ENCODE measurements at regions not wholly inside any gene's neighbourhood (a gene's known extent, or its start where the extent isn't known, plus 50 kb on each side); places are given as distances from the start of the nearest gene placed in this dataset.

DNA sequence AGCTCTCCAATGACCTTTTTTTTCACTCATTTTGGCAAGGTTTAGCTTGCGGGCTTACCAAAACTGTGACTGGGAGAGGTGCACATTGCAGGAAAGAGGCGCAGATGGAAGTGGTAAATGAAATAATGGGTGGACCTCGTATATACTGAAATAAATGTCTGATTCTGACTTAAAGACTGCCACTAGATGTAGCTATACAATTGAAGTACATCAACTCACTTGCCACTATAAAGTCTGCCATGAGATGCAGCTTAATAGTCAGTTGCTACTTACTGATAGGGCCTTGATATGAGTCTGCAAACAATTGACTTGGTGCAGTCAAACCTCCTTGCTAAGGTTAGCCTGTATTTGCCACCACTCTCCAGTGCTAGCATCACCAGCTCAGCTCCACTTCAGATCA is 525.9 kb upstream of the MBL2 start:
- Histone ChIP-seq H2BK120ac (ENCODE audit: low read depth, low read length) (no peak overlapping the region), H3K4ac (ENCODE audit: low read depth in 1 of 2, low read length in 2 of 2) (no peak overlapping the region), H3K18ac (ENCODE audit: low read depth in 1 of 2, low read length in 2 of 2) (no peak overlapping the region), H2BK15ac (ENCODE audit: low read depth, poor library complexity, severe bottlenecking) (no peak overlapping the region), H2BK5ac (ENCODE audit: low read depth, low read length, poor library complexity, severe bottlenecking) (no peak overlapping the region), H3K4me1 (ENCODE audit: control insufficient read depth, insufficient read depth, low read depth, low read length) (no peaks in the 10 kb centered on the region), H4K91ac (ENCODE audit: low read length) (no peak overlapping the region), H3K79me1 (replicated peaks; ENCODE audit: low read length, poor library complexity, severe bottlenecking) (no peaks in the 10 kb centered on the region), H3K9ac (ENCODE audit: low read length) (no peak overlapping the region), H2AK5ac (ENCODE audit: low read length, severe bottlenecking) (no peak overlapping the region), H3K14ac (ENCODE audit: low read length in 2 of 2) (no peak overlapping the region), H2BK12ac (ENCODE audit: low read length in 2 of 2) (no peak overlapping the region), H3K23ac (ENCODE audit: low read length in 2 of 2) (no peak overlapping the region), H3K36me3 (ENCODE audit: control insufficient read depth in 1 of 2, insufficient read depth in 2 of 2, low read depth in 1 of 2, low read length in 2 of 2) (no peaks in the 10 kb centered on the region), H3K27me3 (ENCODE audit: control insufficient read depth in 1 of 2, insufficient read depth in 1 of 2, low read length in 2 of 2) (no peaks in the 10 kb centered on the region), H2AFZ (ENCODE audit: low read depth, low read length) (no peak overlapping the region), H3K27ac (ENCODE audit: low read length, poor library complexity, severe bottlenecking) (no peak overlapping the region), H4K8ac (ENCODE audit: low read length) (no peak overlapping the region), H3K4me2 (ENCODE audit: low read length, poor library complexity, severe bottlenecking) (no peak overlapping the region), H3K9me3 (ENCODE audit: control insufficient read depth, low read length) (no peaks in the 10 kb centered on the region), H3K4me3 (ENCODE audit: insufficient read depth in 1 of 2, low read depth in 1 of 2, low read length in 2 of 2) (no peak overlapping the region)
- no CpG with 5 or more reads among the region's 3 CpGs for WGBS
- no peak for DNase-seq

DNA sequence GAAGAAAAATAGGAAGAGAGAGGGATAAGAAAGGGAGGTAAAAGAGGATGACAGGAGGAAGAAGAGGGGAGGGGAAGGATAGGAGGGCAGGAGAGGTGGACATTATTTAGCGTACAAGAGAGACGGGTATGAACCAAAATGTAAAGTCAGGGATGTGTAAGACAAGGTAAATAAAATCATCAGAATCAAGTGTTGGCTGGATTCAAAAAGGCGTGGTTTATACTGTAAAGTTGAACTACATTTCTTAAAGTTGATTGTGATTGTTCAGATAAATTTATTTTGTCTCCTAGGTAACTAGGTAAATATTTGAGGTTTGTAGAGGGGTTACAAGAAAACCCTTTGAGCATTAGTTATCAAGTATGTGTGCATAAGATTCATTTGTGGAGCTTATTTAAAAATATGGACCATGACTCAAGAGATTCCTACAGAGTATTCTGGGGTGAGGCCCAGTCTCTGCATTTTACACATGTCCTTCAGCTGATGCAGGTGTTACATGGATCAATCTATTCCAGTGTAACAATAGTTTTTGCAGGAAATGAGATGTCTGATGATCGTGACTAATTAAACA is 512.1 kb upstream of the MBL2 start:
- no peak for DNase-seq
- no peaks in the 10 kb centered on the region for H3K79me1 ChIP-seq (replicated peaks; ENCODE audit: low read length, poor library complexity, severe bottlenecking)
- H2AK5ac ChIP-seq (ENCODE audit: low read length, severe bottlenecking) = no peak overlapping the region
- H4K91ac ChIP-seq (ENCODE audit: low read length) = no peak overlapping the region
- no peaks in the 10 kb centered on the region for H3K27me3 ChIP-seq (ENCODE audit: control insufficient read depth in 1 of 2, insufficient read depth in 1 of 2, low read length in 2 of 2)
- no peaks in the 10 kb centered on the region for H3K36me3 ChIP-seq (ENCODE audit: control insufficient read depth in 1 of 2, insufficient read depth in 2 of 2, low read depth in 1 of 2, low read length in 2 of 2)
- H2BK120ac ChIP-seq (ENCODE audit: low read depth, low read length) = no peak overlapping the region
- H3K9me3 ChIP-seq (ENCODE audit: control insufficient read depth, low read length) = no peaks in the 10 kb centered on the region
- no peak overlapping the region for H3K9ac ChIP-seq (ENCODE audit: low read length)
- no peak overlapping the region for H3K4ac ChIP-seq (ENCODE audit: low read depth in 1 of 2, low read length in 2 of 2)
- no peak overlapping the region for H2BK15ac ChIP-seq (ENCODE audit: low read depth, poor library complexity, severe bottlenecking)
- no peak overlapping the region for H3K18ac ChIP-seq (ENCODE audit: low read depth in 1 of 2, low read length in 2 of 2)
- no peak overlapping the region for H4K8ac ChIP-seq (ENCODE audit: low read length)
- H2BK5ac ChIP-seq (ENCODE audit: low read depth, low read length, poor library complexity, severe bottlenecking) = no peak overlapping the region
- H3K4me3 ChIP-seq (ENCODE audit: insufficient read depth in 1 of 2, low read depth in 1 of 2, low read length in 2 of 2) = no peak overlapping the region
- no peak overlapping the region for H2AFZ ChIP-seq (ENCODE audit: low read depth, low read length)
- H3K14ac ChIP-seq (ENCODE audit: low read length in 2 of 2) = no peak overlapping the region
- no peak overlapping the region for H2BK12ac ChIP-seq (ENCODE audit: low read length in 2 of 2)
- H3K27ac ChIP-seq (ENCODE audit: low read length, poor library complexity, severe bottlenecking) = no peak overlapping the region
- H3K4me1 ChIP-seq (ENCODE audit: control insufficient read depth, insufficient read depth, low read depth, low read length) = no peaks in the 10 kb centered on the region
- 93% methylated on average over 3 of the region's 4 CpGs for WGBS
- H3K4me2 ChIP-seq (ENCODE audit: low read length, poor library complexity, severe bottlenecking) = no peak overlapping the region
- H3K23ac ChIP-seq (ENCODE audit: low read length in 2 of 2) = no peak overlapping the region

DNA sequence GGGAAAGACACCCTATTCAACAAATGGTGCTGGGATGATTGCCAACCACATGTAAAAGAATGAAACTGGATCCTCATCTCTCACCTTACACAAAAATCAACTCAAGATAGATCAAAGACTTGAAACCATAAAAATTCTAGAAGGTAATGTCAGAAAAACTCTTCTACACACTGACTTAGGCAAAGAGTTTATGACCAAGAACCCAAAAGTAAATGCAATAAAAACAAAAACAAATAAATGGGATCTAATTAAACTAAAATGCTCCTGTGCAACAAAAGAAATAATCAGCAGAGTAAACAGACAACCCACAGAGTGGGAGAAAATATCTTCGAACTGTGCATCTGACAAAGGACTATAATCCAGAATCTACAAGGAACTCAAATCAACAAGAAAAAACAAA is 504.2 kb upstream of the MBL2 start:
- no peak overlapping the region for H2BK5ac ChIP-seq (ENCODE audit: low read depth, low read length, poor library complexity, severe bottlenecking)
- no peak overlapping the region for H2BK120ac ChIP-seq (ENCODE audit: low read depth, low read length)
- H3K18ac ChIP-seq (ENCODE audit: low read depth in 1 of 2, low read length in 2 of 2) = no peak overlapping the region
- H3K79me1 ChIP-seq (replicated peaks; ENCODE audit: low read length, poor library complexity, severe bottlenecking) = no peaks in the 10 kb centered on the region
- no peak overlapping the region for H3K4me3 ChIP-seq (ENCODE audit: insufficient read depth in 1 of 2, low read depth in 1 of 2, low read length in 2 of 2)
- H3K14ac ChIP-seq (ENCODE audit: low read length in 2 of 2) = no peak overlapping the region
- no peak overlapping the region for H4K8ac ChIP-seq (ENCODE audit: low read length)
- DNase-seq = no peak
- H3K4ac ChIP-seq (ENCODE audit: low read depth in 1 of 2, low read length in 2 of 2) = no peak overlapping the region
- H3K36me3 ChIP-seq (ENCODE audit: control insufficient read depth in 1 of 2, insufficient read depth in 2 of 2, low read depth in 1 of 2, low read length in 2 of 2) = no peaks in the 10 kb centered on the region
- no peak overlapping the region for H3K4me2 ChIP-seq (ENCODE audit: low read length, poor library complexity, severe bottlenecking)
- no peaks in the 10 kb centered on the region for H3K4me1 ChIP-seq (ENCODE audit: control insufficient read depth, insufficient read depth, low read depth, low read length)
- WGBS = no CpG with 5 or more reads among the region's 1 CpG
- no peak overlapping the region for H3K9ac ChIP-seq (ENCODE audit: low read length)
- H3K27me3 ChIP-seq (ENCODE audit: control insufficient read depth in 1 of 2, insufficient read depth in 1 of 2, low read length in 2 of 2) = no peaks in the 10 kb centered on the region
- H3K23ac ChIP-seq (ENCODE audit: low read length in 2 of 2) = no peak overlapping the region
- no peak overlapping the region for H2AFZ ChIP-seq (ENCODE audit: low read depth, low read length)
- no peak overlapping the region for H2BK12ac ChIP-seq (ENCODE audit: low read length in 2 of 2)
- H4K91ac ChIP-seq (ENCODE audit: low read length) = no peak overlapping the region
- H2AK5ac ChIP-seq (ENCODE audit: low read length, severe bottlenecking) = no peak overlapping the region
- H2BK15ac ChIP-seq (ENCODE audit: low read depth, poor library complexity, severe bottlenecking) = no peak overlapping the region
- H3K27ac ChIP-seq (ENCODE audit: low read length, poor library complexity, severe bottlenecking) = no peak overlapping the region
- H3K9me3 ChIP-seq (ENCODE audit: control insufficient read depth, low read length) = peaks cover 13% of the 10 kb centered on the region

DNA sequence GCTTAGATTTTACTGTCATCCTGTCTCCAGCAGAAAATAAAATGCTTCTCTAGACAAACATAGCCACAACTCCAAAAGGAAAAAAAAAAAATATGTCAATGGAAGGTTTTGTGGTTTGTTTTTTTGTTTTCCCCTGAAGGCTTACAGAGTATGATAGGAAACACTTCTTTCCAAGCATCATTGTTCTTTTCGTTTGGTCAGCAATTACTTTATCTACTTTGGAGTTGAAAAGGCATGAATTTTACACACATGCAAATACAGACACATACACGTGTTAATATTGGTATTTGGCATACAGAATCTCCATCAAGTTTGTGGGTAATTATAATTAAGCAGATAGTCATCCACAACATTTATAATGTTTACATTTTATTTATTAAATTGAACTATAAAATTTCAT is 496.9 kb upstream of the MBL2 start:
- Histone ChIP-seq H3K18ac (ENCODE audit: low read depth in 1 of 2, low read length in 2 of 2) (no peak overlapping the region), H4K8ac (ENCODE audit: low read length) (no peak overlapping the region), H3K27me3 (ENCODE audit: control insufficient read depth in 1 of 2, insufficient read depth in 1 of 2, low read length in 2 of 2) (no peaks in the 10 kb centered on the region), H2BK5ac (ENCODE audit: low read depth, low read length, poor library complexity, severe bottlenecking) (no peak overlapping the region), H3K14ac (ENCODE audit: low read length in 2 of 2) (no peak overlapping the region), H3K23ac (ENCODE audit: low read length in 2 of 2) (no peak overlapping the region), H4K91ac (ENCODE audit: low read length) (no peak overlapping the region), H3K4me2 (ENCODE audit: low read length, poor library complexity, severe bottlenecking) (no peak overlapping the region), H3K9me3 (ENCODE audit: control insufficient read depth, low read length) (peaks cover 13% of the 10 kb centered on the region), H3K9ac (ENCODE audit: low read length) (no peak overlapping the region), H3K4me3 (ENCODE audit: insufficient read depth in 1 of 2, low read depth in 1 of 2, low read length in 2 of 2) (no peak overlapping the region), H3K4me1 (ENCODE audit: control insufficient read depth, insufficient read depth, low read depth, low read length) (no peaks in the 10 kb centered on the region), H2BK120ac (ENCODE audit: low read depth, low read length) (no peak overlapping the region), H3K79me1 (replicated peaks; ENCODE audit: low read length, poor library complexity, severe bottlenecking) (no peaks in the 10 kb centered on the region), H2AK5ac (ENCODE audit: low read length, severe bottlenecking) (no peak overlapping the region), H3K27ac (ENCODE audit: low read length, poor library complexity, severe bottlenecking) (no peak overlapping the region), H2BK15ac (ENCODE audit: low read depth, poor library complexity, severe bottlenecking) (no peak overlapping the region), H2BK12ac (ENCODE audit: low read length in 2 of 2) (no peak overlapping the region), H3K36me3 (ENCODE audit: control insufficient read depth in 1 of 2, insufficient read depth in 2 of 2, low read depth in 1 of 2, low read length in 2 of 2) (no peaks in the 10 kb centered on the region), H2AFZ (ENCODE audit: low read depth, low read length) (no peak overlapping the region), H3K4ac (ENCODE audit: low read depth in 1 of 2, low read length in 2 of 2) (no peak overlapping the region)
- no peak for DNase-seq
- 83% methylated on average over 1 of the region's 2 CpGs for WGBS

All from mesenchymal stem cell (in vitro differentiated cells and primary cell).